HG03571 (cell line): ENCODE measurements at regions not wholly inside any gene's neighbourhood (a gene's known extent, or its start where the extent isn't known, plus 50 kb on each side); places are given as distances from the start of the nearest gene placed in this dataset.

ENCODE experiments used
- ATAC-seq: cut with Tn5 transposase; IDR thresholded peaks from one replicate; pipeline ENCODE4 v1.9.1; 2021; ENCODE audit not compliant: unreplicated experiment

DNA sequence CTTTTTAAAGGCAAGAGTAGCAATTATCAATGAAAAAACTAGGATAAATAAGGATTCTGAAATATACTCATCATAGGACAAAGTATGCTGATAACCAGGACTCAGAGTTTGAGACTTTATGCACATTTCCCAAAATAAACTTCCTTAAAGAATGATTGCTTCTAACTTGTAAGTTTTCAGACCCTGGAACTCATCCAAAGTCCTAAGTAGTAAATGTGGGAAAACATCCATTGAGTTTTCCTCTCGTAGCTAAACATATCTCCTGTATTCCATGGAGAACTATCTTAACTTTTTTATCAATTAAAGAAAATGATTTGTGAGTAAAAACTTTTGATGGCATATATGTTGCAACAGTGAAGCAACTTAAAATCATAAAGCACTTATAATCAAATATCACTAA, 285.2 kb upstream of the KLF6 start:
- no peak for ATAC-seq

DNA sequence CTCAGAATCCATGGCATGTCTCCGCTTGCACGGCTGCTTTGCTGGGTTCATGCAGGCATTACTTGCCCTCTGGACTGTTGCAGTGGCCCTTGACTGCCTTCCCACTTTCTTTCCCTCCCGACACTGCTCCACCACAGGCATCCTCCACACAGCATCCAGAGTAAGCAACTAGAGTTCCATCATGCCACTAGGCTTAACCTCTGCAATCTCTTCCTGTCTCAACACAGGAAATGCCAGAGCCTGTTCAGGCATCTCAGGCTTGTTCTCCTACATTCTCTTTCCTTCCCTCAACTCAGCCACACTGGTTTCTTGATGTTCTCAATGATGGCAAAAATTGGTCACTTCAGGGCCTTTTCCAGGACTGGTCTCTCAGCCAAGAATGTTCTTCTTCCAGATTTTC, 284.5 kb upstream of the KLF6 start:
- no peak for ATAC-seq

DNA sequence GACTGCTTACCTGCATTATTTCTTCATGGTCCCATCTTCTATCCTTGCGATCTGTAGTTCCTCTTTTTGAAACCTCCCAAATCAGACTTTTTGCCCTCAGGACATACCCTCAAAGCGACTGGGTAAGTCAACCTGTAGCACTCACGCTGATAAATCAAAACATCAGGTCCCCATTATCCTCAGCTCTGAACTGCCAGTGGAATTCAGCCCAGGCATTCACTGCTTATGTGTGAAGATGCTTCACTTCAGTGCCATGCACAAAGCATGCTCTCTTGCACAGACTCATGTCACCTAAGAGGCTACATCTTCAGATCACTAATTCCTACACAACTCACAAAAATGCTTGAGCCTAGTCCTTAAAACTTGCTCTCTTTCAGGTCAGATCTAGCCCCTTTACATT, 283.6 kb upstream of the KLF6 start:
- no peak for ATAC-seq

DNA sequence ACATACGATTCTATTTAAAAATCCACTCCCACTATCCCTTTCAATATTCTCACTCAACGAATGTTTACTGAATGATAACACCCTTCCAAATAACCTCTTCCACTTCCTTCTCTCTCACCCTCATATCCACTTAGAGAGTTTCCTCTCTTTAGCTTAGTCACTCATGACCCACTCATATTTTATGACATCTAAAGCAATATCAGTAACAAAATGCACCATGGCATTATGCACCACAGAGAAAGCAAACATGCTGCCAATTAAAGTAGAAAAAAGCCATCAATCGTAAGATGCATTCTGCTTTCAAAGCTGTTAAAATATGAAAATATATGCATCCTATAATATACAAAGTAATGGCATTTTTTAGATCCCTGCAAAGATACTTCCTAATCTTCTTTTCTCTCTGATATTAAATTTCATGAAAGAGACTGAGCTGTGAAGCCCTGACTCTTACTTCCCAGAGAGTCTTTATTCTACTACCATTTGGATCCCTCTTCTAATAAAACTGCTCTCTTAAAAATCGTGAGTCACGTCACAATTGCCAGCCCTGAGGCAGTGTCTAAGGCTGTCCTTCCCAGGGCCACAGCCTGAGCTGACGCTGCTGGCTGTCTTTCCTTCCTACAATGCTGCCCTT, 283.0 kb upstream of the KLF6 start:
- no peak for ATAC-seq

DNA sequence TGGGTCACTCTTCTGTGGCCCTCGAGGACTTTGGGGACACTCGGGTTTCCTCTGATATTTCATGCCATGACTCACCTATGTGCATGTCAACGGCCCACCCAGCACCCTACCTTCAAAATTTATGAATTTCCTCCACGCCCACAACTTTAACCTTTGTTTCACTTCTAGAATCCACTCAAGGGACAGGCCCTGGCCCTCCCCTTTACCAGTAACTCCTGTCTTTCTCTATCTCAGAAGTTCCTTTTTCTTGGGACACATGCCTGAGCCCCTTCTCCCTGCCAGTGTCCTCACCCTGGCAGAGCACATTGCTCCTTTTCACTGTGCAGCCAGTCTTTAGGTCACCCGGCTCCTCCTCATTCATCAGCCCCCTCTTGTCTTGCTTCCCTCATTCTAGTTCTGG, 282.5 kb upstream of the KLF6 start:
- ATAC-seq, result no peak

DNA sequence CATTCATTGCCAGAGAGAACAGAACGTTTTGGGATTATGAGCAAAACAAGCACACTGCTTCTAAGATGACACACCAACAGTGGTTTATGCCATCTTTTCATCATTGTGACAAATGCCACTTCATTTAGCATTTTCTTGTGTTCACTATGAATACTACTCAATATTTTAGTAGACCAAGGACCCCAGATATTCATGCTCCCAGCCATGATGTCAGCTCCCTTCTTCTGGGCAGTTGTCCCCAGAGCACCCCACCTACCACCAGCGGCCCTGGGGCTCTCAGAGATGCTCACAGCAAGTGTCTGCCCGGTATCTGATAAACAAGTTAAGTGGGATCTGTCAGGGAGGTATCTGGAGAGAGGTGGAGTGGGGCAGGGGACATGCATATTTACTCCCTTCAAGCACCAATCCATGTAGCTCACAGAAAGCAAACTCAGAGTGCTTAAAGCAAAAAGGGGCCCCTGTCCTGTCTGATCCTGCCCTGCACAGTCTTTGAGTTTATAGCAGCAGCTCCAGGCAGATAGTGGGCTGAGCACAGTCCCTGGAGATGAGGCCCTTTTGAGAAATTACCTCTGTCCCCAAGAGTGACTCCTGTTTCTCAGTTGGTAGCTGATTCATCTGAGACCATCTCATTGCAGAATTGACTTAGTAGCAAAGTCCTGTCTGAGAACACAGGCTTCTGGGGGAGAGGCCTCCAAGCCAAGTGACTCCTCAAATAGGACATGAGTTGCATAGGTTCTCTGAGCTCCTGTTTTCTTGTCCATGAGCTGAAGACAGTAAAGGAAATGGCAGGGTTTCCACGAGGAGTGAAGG, 281.8 kb upstream of the KLF6 start:
- ATAC-seq, result no peak

DNA sequence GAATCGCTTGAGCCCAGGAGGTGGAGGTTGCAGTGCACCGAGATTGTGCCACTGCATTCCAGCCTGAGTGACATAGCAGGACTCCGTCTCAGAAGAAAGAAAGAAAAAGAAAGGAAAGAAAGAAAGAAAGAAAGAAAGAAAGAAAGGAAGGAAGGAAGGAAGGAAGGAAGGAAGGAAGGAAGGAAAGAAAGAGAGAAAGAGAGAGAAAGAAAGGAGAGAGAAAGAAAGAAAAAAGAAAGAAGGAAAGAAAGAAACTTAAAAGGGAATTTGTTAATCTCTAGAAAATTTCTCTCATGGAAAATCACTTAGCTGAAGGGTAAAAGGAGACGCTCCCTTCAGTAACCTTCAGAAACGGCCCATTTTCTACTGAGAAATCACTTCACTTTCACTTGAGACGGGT, 279.5 kb upstream of the KLF6 start:
- no peak for ATAC-seq

DNA sequence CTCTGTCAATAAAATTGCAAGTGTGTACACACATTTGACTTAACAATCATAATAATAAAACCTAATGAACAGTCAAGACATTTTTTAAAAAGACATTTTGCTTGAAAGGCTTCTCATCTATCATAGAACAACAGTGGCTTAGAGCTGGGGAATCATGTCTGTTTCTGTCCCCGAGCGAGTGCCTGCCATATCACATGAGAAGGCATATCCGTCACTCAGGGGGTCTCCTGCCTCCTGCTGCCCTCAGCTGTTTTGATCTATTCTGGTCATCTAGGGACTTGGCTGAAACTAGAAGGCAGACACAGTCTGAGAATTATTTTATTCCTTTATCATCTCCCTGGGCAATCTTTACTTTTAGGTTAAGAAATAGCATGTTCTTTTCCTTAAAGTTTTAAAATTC, 278.7 kb upstream of the KLF6 start:
- no peak for ATAC-seq

DNA sequence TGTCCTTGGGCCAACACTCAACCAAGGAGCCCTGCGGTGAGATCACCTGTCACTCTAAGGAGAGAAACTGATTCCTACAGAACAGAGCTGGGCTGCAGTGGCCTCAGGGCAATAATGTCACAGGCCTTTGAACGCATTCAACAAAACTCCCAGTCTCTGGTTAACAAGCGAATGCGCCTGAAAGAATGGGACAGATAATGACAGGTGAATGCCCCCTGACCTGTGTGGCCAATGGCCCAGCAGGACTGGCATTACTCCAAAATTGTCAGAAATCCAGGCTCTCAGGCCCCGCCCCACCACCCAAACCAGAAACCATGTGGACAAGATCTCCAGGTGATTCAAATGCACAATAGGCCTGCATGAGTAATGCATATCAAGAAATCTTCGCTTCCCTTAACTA, 277.7 kb upstream of the KLF6 start:
- ATAC-seq, result no peak

DNA sequence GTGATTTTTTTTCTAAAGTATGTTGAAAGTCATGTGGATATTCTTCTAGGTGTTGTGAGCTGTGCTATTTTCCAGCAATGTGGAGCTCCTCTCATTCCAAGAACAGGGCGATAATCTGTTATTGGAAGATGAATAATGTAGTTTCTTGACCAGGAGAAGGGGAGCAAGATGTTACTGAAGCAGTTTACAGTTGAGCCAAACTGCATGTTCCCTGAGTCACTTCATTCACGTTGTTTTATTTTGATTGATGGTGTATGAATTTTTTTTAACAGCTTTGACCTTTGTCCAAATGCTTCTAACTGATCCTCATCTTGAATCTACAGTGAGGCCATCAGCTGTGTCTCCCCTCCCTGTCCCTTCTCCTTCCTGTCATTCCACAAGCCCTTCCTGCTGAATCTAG, 277.1 kb upstream of the KLF6 start:
- no peak for ATAC-seq

DNA sequence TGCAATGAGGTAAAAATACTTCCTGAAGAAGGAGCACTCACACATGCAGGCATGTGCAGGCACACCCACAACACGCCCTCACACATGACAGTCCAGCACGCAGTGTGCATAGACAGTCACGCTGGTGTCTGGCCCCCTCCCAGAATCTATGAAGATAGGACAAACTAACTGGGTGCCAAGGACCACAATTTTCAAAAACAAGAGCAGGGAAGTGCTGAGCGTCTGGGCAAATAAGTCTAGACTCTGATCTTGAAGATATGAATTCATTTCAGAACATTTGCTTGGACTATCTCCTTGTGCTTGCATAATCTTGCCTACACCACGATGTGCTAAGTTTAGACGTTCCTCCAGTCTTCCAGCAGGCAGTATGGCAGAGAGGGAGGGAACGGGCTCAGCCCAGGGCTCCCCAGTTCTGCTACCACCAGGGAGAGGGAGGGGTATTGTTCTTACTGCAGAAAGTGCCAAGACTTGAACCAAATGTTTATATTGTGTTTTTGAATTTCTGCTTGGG, 276.5 kb upstream of the KLF6 start:
- no peak for ATAC-seq

DNA sequence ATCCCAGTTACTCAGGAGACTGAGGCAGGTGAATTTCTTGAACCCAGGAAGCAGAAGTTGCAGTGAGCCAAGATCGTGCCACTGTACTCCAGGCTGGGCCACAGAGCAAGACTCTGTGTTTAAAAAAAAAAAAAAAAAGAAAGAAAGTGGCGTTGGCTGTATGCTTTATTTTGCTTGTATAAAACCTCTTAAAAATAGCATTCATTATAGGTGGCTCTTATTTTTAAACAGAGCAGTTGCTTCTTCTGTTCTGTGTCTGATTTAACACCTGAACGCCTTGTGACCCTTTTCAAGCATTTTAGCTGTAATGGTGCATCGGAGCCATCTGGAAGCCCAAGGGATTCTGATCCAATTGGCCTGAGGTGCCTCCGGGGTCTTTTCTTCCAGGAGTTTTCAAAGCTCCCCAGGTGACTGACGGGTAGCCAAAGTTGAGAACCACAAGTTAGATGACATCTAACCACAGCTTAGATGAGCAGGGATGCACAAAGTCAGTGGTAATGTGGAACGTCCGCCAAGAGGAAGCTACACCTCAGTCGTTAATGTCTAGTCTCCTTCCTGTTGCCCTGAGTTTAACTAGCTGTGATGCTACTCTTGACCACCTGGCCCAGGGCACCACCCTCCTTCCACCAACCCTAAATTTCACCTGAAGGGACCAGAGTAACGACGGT, 274.6 kb upstream of the KLF6 start:
- ATAC-seq, result no peak

DNA sequence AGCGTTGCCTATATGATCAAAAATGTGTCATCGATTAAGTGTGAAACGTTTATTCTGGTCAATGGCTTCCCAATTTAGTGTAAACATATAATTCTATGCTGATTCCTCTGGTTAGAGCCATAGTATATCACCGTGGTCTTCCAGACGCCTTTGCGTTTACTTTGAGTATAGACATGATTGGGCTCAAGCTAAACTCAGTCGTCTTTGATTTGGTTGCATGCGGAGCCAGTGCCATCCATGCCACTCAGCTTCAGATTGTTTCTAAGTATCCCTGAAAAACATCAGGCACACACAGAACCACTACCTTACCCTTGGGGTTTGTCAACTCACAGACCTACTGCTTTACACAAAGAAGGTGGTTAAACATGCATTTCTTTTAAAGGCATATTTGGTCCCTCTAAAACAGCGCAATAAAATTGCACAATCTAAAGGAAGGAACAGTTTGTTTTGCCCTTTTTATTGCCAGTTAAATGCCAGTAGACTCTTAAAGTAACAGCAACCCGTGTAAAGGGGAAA, 273.6 kb upstream of the KLF6 start:
- ATAC-seq, result no peak

DNA sequence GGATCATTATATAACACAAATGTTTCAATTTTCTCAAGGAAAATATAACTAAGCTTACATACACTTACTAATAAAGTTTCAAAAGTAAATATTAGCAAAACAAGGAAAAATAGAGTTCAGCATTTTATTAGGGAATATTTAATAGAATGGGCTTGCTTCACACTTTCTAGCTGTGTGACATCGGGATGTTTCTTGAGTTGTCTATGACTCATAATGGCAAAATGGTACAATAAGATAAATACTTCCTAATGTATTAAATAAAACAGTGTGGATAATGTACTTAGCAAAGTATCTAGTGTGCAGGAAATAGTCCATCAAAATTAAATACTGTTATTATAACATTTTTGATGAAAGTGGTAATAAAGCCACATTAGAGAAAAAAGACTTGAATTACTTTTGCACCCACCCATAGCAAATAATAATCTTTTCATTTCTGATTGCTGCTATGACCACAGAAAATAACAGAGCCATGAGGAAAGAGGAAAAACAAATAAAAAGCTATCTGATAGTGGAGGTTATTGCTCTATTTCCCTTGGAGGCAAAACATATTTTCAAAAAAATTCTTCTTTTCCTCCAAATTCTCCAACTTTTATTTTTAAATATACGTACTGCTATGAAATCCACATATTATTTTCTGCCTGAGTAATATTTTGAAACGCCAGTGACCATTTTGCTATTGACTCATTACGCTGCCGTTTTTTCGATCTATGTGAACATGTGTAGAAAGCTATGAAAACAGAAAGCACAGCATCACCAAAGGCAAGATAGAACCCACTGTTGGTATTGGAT, 272.9 kb upstream of the KLF6 start:
- ATAC-seq, result no peak

DNA sequence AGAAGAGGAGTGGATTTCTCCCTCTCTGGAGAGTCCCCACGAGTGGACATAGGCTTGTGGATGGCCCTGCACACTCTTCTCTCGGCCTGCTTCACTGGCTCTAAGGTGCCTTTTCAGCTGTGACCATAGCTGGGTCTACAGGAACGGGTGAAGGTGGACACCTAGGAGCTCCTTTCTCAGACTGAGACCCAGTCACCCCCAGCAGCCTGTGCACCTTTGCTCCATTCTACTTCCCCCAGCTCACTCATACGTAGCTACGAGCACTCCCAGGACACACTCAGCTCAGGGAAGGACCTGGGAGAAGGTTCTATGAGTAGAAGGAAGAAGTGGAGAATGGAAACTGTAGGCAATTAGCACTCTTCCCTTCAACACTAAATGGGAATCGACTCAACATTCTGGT, 272.0 kb upstream of the KLF6 start:
- no peak for ATAC-seq

DNA sequence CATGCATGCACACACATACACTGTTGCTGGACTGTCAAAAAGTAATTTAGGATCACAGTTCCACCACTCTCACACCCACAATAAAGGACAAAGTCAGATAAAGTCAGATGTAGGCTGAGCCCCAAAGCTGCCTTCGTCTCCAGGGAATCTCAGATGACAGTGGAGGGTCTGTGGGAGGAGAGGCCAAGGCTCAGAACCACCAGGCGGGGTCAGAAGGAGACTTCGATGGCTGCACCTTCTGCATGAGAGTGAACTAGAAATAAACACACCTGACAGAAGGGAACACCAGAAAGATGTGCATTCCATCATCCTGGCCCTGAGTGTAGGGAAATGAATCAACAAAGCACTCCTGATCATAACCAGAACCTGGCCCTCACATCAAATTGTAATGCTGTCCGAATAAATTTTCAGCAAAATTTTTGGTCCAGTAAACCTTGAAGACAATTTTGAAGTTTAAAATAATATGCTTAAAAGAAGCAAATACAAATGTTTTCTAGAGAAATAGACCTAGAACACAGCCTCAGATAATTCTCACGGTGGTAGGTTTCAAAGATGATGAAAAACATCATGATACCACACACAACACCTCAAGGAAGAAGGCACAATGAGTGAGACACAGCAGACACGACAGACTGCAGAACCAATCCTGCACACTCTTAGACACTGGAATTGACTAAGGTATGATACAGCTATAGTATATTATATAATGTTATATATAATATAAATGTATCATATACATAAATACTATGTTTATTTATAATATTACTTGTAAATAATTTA, 269.8 kb upstream of the KLF6 start:
- ATAC-seq, result no peak

DNA sequence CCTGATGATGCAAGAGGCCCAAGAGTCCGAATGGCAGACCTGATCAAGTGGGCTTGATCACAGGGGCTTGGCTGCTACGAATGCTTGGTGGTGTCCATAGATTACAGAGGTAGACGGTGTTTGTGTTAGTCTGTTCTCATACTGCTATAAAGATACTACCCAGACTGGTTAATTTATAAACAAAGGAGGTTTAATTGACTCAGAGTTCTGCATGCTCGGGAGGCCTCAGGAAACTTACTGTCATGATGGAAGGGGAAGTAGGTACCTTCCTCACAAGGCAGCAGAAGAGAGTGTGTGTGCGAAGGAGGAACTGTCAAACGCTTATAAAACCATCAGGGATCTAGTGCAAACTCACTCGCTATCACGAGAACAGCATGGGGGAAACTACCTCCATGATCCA, 268.9 kb upstream of the KLF6 start:
- no peak for ATAC-seq

DNA sequence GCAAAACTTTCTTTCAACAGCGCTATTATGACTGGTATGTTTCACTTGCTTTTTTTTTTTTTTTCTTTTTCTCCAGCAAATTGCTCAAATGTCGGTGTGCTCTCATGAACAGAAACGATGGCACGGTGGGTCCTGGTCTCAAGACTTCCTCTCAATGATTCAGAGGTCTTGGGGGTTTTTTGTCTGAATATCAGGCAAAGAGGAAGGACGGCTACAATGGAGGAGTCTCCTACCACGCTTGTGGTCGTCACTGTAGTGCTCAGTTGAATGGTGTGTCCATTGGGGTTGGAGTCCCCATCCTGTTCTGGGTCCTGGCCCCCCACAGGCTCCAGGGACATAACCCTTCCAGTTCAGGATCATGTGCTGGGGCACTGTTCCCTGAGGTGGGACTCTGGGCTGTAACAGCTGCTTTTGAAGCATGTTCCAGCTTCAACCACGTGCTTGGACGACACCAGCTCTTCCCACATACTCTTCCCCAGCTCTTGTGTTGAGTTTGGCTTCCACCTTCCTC, 266.7 kb upstream of the KLF6 start:
- ATAC-seq, result no peak

DNA sequence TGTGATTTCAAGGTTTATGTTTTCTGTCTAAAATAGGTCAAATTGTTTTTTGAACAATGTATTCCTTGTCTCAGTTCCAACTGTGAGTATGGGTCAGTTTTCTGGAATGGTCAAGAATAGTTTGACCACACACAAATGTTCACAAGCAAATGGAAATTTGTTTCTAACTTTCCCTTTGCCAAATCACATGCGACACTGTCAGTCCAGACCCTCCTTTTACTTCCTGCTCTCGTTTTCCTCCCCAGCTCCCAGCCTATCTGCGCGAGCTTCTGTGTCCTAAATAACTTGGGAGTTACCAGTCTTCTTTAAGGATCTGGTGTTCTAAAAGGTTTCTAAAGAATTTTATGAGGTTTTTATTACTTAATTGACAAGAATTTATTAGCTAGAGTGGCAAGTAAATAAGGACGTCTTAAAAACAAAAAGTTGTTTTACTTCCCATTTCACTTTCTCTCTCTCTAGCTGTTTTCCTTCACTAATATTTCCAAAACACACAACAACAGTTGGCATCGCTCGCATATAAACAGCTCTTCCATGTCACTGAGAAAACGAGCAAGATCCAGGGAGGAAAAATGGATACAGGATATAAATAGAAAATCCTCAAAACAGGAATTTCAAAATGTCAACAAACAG, 266.1 kb upstream of the KLF6 start:
- no peak for ATAC-seq

DNA sequence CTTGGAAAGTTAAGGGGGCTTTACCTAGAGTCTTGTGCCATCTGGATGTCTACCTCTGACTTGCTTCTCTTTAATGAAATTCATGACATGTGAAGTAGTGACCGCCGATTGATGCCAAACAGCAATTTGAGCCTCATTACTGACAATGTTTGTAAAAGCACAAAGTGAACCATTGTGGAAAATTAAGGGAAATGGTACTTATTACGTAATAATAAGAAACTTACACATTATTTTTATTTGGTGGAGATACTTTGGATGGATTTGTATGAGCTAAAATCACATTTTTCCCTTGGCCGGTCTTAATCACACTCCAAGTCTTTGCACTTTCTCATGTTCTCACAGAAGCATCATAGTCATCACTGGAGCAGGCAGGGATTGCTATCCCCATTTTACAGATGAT, 265.1 kb upstream of the KLF6 start:
- ATAC-seq, result no peak
